ENCODE measurements at regions not wholly inside any gene's neighbourhood (a gene's known extent, or its start where the extent isn't known, plus 50 kb on each side); places are given as distances from the start of the nearest gene placed in this dataset.
"Not testable (repeated sequence)": the region's sequence is repeated elsewhere in the genome, so short reads cannot be mapped to it uniquely, and the experiment has no call there.

DNA sequence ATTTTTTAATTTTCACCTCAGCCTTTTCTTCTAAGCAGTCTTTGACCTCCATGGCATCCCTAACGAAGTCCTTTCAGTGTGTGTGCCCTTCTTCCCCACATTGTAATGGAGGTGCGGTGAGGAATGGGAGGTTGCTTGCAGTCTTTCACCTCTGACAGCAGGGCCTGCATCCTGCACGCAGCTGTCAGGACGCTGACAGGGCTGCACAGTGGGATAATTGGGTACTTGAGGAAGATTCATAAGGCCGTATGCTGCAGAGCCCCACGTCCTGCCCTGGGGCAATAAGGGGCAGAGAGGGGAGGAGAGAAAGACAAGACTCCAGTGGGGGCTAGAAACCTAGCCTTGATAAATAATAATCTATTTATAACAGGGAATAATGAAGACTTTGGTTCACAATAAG lies 184.7 kb downstream of the SAMD5 start:
- Mint-ChIP-seq H3K27ac (no peak overlapping the region), H3K4me3 (no peak overlapping the region), H3K36me3 (ENCODE audit: low read depth) (no peaks in the 10 kb centered on the region), H3K9me3 (no peaks in the 10 kb centered on the region), H3K4me1 (ENCODE audit: low read depth) (no peaks in the 10 kb centered on the region), H3K27me3 (peaks cover 7% of the 10 kb centered on the region)
- ATAC-seq (ENCODE audit: poor library complexity) (no peak), DNase-seq (no peak)
- H3K36me3 ChIP-seq (ENCODE audit: insufficient read depth, low read length) = no peaks in the 10 kb centered on the region
- no peaks in the 10 kb centered on the region for H3K27me3 ChIP-seq (ENCODE audit: control insufficient read depth in 1 of 2, insufficient read depth in 2 of 2, low read length in 2 of 2)
- no peak overlapping the region for H3K4me3 ChIP-seq (ENCODE audit: low read length)
- ChIA-PET CTCF (no interaction called here), POLR2A (no interaction called here)
- intact Hi-C loops (cut with DNase I, micrococcal nuclease) = no loop called here
- H3K27ac ChIP-seq (ENCODE audit: low read depth in 1 of 2, low read length in 2 of 2) = no peak overlapping the region
- TF ChIP-seq, protein P1, sequence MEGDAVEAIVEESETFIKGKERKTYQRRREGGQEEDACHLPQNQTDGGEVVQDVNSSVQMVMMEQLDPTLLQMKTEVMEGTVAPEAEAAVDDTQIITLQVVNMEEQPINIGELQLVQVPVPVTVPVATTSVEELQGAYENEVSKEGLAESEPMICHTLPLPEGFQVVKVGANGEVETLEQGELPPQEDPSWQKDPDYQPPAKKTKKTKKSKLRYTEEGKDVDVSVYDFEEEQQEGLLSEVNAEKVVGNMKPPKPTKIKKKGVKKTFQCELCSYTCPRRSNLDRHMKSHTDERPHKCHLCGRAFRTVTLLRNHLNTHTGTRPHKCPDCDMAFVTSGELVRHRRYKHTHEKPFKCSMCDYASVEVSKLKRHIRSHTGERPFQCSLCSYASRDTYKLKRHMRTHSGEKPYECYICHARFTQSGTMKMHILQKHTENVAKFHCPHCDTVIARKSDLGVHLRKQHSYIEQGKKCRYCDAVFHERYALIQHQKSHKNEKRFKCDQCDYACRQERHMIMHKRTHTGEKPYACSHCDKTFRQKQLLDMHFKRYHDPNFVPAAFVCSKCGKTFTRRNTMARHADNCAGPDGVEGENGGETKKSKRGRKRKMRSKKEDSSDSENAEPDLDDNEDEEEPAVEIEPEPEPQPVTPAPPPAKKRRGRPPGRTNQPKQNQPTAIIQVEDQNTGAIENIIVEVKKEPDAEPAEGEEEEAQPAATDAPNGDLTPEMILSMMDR (IDR thresholded peaks at IDR 0.05) = no peak
- no peaks in the 10 kb centered on the region for H3K9me3 ChIP-seq (ENCODE audit: control insufficient read depth in 1 of 2, insufficient read depth in 1 of 2, low read length in 2 of 2)
- H3K4me1 ChIP-seq (ENCODE audit: insufficient read depth, low read length) = no peaks in the 10 kb centered on the region

- H3K36me3 Mint-ChIP-seq (ENCODE audit: low read depth); intact Hi-C loops (cut with DNase I, micrococcal nuclease); H3K4me3 ChIP-seq (ENCODE audit: low read length); H3K4me3 Mint-ChIP-seq; H3K9me3 ChIP-seq (ENCODE audit: control insufficient read depth in 1 of 2, insufficient read depth in 1 of 2, low read length in 2 of 2); ATAC-seq (ENCODE audit: poor library complexity); POLR2A ChIA-PET; H3K27ac Mint-ChIP-seq; CTCF ChIA-PET; H3K9me3 Mint-ChIP-seq; H3K4me1 ChIP-seq (ENCODE audit: insufficient read depth, low read length); H3K27me3 Mint-ChIP-seq; H3K36me3 ChIP-seq (ENCODE audit: insufficient read depth, low read length); H3K27me3 ChIP-seq (ENCODE audit: control insufficient read depth in 1 of 2, insufficient read depth in 2 of 2, low read length in 2 of 2); DNase-seq; H3K4me1 Mint-ChIP-seq (ENCODE audit: low read depth); H3K27ac ChIP-seq (ENCODE audit: low read depth in 1 of 2, low read length in 2 of 2): not testable (repeated sequence)
These were observed 186.1 kb downstream of the SAMD5 start for GRCh38 chr6:147694556-147694955.

DNA sequence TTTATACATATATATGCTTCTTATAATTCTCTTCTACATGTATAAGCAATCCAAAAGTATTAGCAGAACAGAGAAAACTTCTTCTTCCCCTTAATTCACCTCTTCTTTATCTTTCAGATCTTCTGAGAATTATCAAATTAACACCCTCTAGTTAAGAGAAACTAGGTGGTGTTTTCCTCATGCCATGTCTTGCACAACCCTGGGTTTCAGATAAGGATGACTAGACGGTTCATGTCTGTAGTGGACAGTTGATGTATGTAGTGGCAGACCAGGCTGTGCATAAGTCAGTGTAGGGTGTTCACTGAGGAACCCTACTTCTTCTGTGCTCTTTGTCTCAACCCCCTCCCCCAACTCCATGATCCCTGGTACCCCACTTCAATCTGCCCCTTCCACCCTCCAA lies 187.3 kb downstream of the SAMD5 start:
- H3K27ac ChIP-seq (ENCODE audit: low read depth in 1 of 2, low read length in 2 of 2) = no peak overlapping the region
- no peaks in the 10 kb centered on the region for H3K9me3 ChIP-seq (ENCODE audit: control insufficient read depth in 1 of 2, insufficient read depth in 1 of 2, low read length in 2 of 2)
- no peaks in the 10 kb centered on the region for H3K27me3 ChIP-seq (ENCODE audit: control insufficient read depth in 1 of 2, insufficient read depth in 2 of 2, low read length in 2 of 2)
- ATAC-seq (ENCODE audit: poor library complexity) = no peak
- intact Hi-C loops (cut with DNase I, micrococcal nuclease) = no loop called here
- H3K4me1 Mint-ChIP-seq (ENCODE audit: low read depth) = no peaks in the 10 kb centered on the region
- H3K4me3 Mint-ChIP-seq = no peak overlapping the region
- no peaks in the 10 kb centered on the region for H3K9me3 Mint-ChIP-seq
- H3K36me3 Mint-ChIP-seq (ENCODE audit: low read depth) = no peaks in the 10 kb centered on the region
- DNase-seq = no peak
- no peaks in the 10 kb centered on the region for H3K36me3 ChIP-seq (ENCODE audit: insufficient read depth, low read length)
- no peaks in the 10 kb centered on the region for H3K4me1 ChIP-seq (ENCODE audit: insufficient read depth, low read length)
- TF ChIP-seq, protein P1 (IDR thresholded peaks at IDR 0.05) = no peak
- no peak overlapping the region for H3K4me3 ChIP-seq (ENCODE audit: low read length)
- ChIA-PET CTCF (no interaction called here), POLR2A (no interaction called here)
- H3K27ac Mint-ChIP-seq = no peak overlapping the region
- H3K27me3 Mint-ChIP-seq = peaks cover 7% of the 10 kb centered on the region

DNA sequence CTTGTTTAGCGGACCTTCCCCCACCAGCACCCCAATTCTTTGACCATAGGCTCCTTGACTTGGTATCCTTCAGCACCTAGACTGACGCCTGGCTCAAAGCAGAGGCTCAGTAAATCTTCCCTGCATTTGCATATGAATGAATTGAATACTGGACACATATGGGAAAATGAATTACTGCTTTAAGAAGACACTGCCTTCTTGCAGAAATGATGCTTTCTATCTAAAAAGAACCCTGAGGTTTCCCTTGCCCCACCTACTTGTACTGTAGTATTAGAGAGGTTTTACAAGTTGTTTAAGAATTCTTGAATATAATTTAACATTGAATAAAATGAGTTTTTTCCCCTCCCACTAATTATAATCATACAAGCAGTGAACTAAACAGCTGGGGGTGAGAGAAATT lies 190.7 kb downstream of the SAMD5 start:
- no peaks in the 10 kb centered on the region for H3K36me3 ChIP-seq (ENCODE audit: insufficient read depth, low read length)
- Mint-ChIP-seq H3K27me3 (no peaks in the 10 kb centered on the region), H3K4me1 (ENCODE audit: low read depth) (no peaks in the 10 kb centered on the region), H3K4me3 (no peak overlapping the region), H3K36me3 (ENCODE audit: low read depth) (no peaks in the 10 kb centered on the region), H3K9me3 (no peaks in the 10 kb centered on the region), H3K27ac (no peak overlapping the region)
- H3K4me1 ChIP-seq (ENCODE audit: insufficient read depth, low read length) = no peaks in the 10 kb centered on the region
- no peaks in the 10 kb centered on the region for H3K27me3 ChIP-seq (ENCODE audit: control insufficient read depth in 1 of 2, insufficient read depth in 2 of 2, low read length in 2 of 2)
- DNase-seq (no peak), ATAC-seq (ENCODE audit: poor library complexity) (no peak)
- no peak overlapping the region for H3K27ac ChIP-seq (ENCODE audit: low read depth in 1 of 2, low read length in 2 of 2)
- intact Hi-C loops (cut with DNase I, micrococcal nuclease) = no loop called here
- no peaks in the 10 kb centered on the region for H3K9me3 ChIP-seq (ENCODE audit: control insufficient read depth in 1 of 2, insufficient read depth in 1 of 2, low read length in 2 of 2)
- CTCF ChIA-PET = no interaction called here
- TF ChIP-seq, protein P1 (IDR thresholded peaks at IDR 0.05) = no peak
- H3K4me3 ChIP-seq (ENCODE audit: low read length) = no peak overlapping the region
- POLR2A ChIA-PET = no interaction called here

All from CD4-positive, alpha-beta T cell (primary cell).